HG03520 (cell line): ENCODE measurements at regions not wholly inside any gene's neighbourhood (a gene's known extent, or its start where the extent isn't known, plus 50 kb on each side); places are given as distances from the start of the nearest gene placed in this dataset.

Experiments used
- ATAC-seq: cut with Tn5 transposase; IDR thresholded peaks from one replicate; pipeline ENCODE4 v1.9.1; 2021; ENCODE audit warnings: mild to moderate bottlenecking, moderate library complexity; ENCODE audit not compliant: unreplicated experiment

DNA sequence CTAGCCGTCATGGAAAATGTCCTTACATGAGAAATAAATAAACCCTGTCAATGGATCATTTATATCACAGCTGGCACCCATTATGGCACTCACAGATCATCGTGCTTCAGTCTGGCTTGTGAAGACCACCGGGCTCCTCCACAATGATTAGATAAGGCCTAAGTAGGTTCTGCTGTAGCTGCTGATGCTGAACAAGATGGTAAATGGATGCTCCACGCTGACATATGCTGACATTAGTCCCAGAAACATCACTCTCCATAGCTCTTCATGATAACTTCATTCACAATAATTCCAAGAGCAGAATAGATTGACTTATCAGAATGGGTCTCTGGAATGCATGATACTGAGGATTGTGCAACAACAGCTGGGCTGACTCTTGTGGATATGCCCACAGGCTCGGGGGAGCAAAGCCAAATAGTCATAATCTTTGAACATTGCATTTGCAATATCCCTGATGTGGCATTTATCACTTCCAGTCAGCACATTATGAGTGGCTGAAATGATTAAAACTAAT, 63.8 kb upstream of the RXFP2 start:
- no peak for ATAC-seq

DNA sequence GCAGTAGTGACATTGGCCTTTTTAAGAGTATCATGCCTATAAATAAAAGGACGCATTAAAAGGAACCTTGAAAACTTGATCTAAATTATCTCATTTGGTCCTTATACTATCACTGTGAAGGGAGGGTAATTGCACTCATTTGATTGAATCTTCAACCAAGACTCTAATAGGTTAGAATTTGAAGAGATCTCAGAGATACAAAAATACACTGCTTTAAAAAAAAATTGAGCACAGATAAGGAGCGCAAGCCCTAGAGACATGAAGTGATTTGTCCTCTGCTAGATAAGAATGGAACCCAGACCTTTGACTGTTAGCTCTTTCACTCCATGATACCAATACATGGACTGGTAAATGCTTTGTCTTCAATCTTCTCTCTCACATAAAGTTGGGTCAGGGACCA, 58.2 kb upstream of the RXFP2 start:
- no peak for ATAC-seq

DNA sequence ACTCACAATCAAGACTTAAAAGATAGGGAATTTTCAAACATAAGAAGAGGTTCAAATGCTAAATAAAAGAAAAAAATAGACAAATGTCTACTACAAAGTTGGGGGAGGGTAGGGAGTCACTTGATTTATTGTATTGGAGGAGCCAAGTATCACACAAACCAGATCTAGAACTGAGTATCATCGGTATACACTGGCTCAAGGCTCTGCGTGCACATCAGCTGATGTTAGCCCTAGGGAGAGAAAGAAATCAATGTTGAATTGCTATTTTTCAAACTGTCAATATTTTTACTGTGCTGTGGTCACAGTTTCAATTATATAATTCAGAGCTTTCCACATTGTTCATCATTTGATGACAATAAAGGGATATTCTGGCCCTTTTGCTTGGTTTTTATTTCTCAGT, 54.9 kb upstream of the RXFP2 start:
- no peak for ATAC-seq

DNA sequence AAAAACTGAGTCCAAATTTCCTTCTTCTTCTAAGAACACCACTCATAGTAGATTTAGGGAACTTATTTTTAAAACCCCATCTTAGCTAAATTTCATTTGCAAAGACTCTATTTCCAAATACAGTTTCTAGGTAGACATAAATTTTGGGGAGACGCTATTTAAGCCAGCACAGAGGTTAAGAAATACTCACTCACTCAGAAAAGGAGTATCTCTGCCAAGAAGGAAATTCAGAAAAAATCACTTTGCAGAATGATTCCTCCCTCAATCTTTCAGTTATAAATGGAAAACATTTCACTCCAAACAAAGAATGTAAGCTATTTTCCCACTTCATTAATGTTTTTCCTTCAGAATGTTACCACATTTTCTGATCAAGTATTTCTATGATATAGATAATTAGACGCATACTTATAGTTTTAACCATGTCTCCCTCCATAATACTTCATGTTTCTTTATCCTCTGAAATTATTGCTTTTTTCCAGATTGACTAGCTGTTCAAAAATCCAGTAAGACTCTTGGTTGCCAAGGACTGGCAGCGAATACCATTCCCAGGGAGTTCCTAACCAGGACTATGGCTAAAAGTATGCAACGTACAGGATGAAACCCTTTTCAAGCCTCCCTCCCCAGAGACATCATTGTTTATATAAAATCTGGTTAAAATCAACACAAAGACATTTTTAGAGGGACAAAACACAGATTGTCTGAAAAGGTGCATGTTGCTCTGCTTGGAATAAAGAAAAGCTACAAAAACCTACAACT, 52.5 kb upstream of the RXFP2 start:
- no peak for ATAC-seq
